ENCODE measurements at regions not wholly inside any gene's neighbourhood (a gene's known extent, or its start where the extent isn't known, plus 50 kb on each side); places are given as distances from the start of the nearest gene placed in this dataset.

DNA sequence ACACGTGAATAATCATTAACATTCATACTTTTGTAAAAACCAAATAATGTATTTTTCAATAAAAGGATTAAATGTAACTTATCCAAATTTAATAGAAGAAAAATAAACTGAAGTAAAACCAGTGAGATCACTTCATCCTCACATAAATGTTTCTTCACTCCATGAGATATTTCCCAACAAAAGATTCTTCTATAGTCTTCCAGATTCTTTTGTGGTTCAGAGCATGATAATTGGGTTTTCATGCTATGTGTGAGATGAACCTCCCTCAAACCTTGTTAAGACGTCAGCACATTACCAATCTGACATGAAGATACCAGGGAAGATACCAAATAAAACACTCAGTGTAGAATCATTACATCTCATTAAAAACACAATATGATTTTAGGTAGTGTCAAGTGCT lies 62.9 kb upstream of the OXGR1 start:
- Histone ChIP-seq H3K36me3 (no peaks in the 10 kb centered on the region), H3K27me3 (no peaks in the 10 kb centered on the region), H3K27ac (no peak overlapping the region), H3K4me1 (ENCODE audit: insufficient read depth) (no peaks in the 10 kb centered on the region), H3K9me3 (peaks cover 0 to 4% of the 10 kb centered on the region in 2 donors), H3K4me3 (no peak overlapping the region)
- DNase-seq = no peak
- TF ChIP-seq, protein P1, sequence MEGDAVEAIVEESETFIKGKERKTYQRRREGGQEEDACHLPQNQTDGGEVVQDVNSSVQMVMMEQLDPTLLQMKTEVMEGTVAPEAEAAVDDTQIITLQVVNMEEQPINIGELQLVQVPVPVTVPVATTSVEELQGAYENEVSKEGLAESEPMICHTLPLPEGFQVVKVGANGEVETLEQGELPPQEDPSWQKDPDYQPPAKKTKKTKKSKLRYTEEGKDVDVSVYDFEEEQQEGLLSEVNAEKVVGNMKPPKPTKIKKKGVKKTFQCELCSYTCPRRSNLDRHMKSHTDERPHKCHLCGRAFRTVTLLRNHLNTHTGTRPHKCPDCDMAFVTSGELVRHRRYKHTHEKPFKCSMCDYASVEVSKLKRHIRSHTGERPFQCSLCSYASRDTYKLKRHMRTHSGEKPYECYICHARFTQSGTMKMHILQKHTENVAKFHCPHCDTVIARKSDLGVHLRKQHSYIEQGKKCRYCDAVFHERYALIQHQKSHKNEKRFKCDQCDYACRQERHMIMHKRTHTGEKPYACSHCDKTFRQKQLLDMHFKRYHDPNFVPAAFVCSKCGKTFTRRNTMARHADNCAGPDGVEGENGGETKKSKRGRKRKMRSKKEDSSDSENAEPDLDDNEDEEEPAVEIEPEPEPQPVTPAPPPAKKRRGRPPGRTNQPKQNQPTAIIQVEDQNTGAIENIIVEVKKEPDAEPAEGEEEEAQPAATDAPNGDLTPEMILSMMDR (IDR thresholded peaks at IDR 0.05) = no peak
- no peak for TF ChIP-seq POLR2A (IDR thresholded peaks at IDR 0.05)
- TF ChIP-seq EP300 (IDR thresholded peaks at IDR 0.05) = no peak
- intact Hi-C loops (cut with DNase I) = no loop called here
- 68 to 81% (median 73%) methylated on average over 2 of the region's 2 CpGs for WGBS, 3 donors

DNA sequence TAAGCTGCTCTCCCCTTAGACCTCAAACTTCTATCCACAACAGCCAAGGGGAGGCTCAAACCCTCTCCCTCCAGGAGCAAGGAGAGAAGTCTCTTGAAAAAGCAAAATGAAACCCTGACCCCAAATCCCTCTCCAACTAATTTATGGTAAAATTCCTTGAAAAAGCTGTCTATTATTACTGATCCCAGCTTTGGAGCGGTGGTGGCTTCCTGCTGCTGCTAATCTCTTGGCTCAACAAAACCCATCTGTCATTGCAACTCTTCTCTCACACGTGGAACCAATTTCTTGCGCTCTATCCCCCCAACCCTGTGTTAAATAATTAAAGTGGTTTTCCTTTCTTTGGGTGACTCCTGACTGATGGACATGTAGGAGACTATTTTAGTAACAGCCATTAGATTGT lies 64.1 kb upstream of the OXGR1 start:
- no peak for TF ChIP-seq POLR2A (IDR thresholded peaks at IDR 0.05)
- no peak for DNase-seq
- no peaks in the 10 kb centered on the region for H3K27me3 ChIP-seq
- WGBS, 3 donors = 21 to 34% (median 27%) methylated on average over 3 of the region's 3 CpGs
- H3K36me3 ChIP-seq = no peaks in the 10 kb centered on the region
- H3K4me3 ChIP-seq = no peak overlapping the region
- no peak overlapping the region for H3K27ac ChIP-seq
- H3K9me3 ChIP-seq = peaks cover 0 to 4% of the 10 kb centered on the region in 2 donors
- intact Hi-C loops (cut with DNase I) = no loop called here
- no peaks in the 10 kb centered on the region for H3K4me1 ChIP-seq (ENCODE audit: insufficient read depth)

DNA sequence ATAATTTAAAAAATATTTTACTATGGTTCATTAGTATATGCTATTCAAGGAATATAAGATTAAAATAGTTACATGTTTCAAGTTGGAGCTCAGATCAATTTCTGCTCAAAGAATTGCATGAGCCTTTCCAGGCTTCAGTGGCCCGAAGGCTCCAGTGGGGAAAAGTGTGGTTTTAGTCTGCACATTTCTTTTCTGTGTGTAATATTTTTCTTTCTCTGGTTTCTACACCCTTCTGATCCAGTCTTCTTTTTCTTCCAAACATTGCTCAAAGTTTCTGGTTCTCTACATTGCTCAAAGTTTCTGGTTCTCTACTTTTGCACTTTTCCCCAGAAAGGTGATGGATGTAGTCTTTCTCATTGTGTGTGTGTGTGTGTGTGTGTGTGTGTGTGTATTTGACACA lies 64.7 kb upstream of the OXGR1 start:
- H3K9me3 ChIP-seq = peaks cover 0 to 4% of the 10 kb centered on the region in 2 donors
- intact Hi-C loops (cut with DNase I) = no loop called here
- WGBS, 3 donors = 65 to 83% (median 72%) methylated on average over 1 of the region's 1 CpG
- H3K27me3 ChIP-seq = no peaks in the 10 kb centered on the region
- no peak overlapping the region for H3K4me3 ChIP-seq
- H3K27ac ChIP-seq = no peak overlapping the region
- H3K36me3 ChIP-seq = no peaks in the 10 kb centered on the region
- no peaks in the 10 kb centered on the region for H3K4me1 ChIP-seq (ENCODE audit: insufficient read depth)
- no peak for DNase-seq
- TF ChIP-seq POLR2A (IDR thresholded peaks at IDR 0.05) (no peak), EP300 (IDR thresholded peaks at IDR 0.05) (no peak)
- TF ChIP-seq, protein P1 (IDR thresholded peaks at IDR 0.05) = no peak

DNA sequence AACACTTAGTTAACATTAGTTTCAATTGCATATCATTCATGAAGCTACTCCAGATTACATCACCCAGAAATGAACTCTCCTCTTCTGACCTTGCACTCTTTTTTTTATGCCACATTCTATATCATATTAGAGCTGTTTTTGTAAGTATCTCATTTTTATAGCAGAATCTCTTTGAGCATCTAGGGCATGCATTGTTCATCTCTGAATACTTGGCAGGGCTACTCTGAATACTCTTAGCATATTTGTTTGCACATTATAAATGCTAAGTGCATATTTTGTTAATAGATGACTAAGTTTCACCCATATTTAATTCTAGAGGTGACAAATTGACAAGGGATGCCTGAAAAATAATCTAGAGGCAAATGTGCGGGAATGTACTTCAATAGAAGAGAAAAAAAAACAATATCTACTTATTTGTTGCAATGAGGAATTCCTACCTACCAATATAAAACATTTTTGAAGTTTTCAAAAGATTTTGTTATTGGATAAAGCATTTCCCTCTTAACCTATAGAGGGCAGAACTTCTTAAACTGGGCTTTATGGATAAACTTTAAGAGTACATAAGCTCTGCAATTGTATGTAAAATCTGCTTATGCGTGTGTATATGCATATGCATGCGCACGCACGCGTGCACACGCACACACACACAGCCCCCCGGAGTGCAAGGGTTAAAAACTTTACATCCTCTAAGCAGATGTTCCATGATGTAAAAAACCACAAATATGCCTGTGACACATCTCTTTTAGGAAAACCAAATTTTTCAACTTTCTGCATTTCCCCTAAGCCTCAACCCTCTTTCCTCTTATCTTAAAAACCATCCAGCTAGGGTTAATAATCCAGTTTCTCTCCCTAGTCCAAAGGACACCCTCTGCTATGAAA lies 73.0 kb upstream of the OXGR1 start:
- Histone ChIP-seq H3K27ac (no peak overlapping the region), H3K9me3 (no peaks in the 10 kb centered on the region), H3K36me3 (no peaks in the 10 kb centered on the region), H3K4me3 (no peak overlapping the region), H3K27me3 (no peaks in the 10 kb centered on the region), H3K4me1 (ENCODE audit: insufficient read depth) (no peaks in the 10 kb centered on the region)
- TF ChIP-seq POLR2A (IDR thresholded peaks at IDR 0.05) (no peak), EP300 (IDR thresholded peaks at IDR 0.05) (no peak)
- TF ChIP-seq, protein P1 (IDR thresholded peaks at IDR 0.05) = no peak
- 90 to 94% (median 93%) methylated on average over 8 of the region's 8 CpGs for WGBS, 3 donors
- no peak for DNase-seq
- intact Hi-C loops (cut with DNase I) = no loop called here

DNA sequence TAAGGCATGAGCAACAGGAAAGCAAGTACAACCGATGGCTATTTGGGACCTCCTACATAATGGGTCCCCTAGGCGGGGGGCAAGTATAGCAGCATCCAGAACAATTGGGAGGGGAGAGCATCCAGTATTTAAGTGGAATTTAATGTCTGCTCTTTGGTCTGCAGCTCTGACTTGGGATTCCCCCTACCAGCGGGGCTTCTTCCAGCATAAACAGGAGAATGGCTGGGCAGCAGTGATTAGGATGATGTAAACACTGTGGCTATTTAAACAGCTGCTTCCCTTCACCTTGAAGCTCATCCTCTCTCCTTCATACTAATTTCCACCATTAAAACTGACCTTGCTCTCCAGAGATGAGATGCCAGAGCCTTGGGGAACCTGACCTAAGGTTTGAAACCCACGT lies 73.9 kb upstream of the OXGR1 start:
- Histone ChIP-seq H3K36me3 (no peaks in the 10 kb centered on the region), H3K27me3 (no peaks in the 10 kb centered on the region), H3K4me3 (no peak overlapping the region), H3K9me3 (no peaks in the 10 kb centered on the region), H3K27ac (no peak overlapping the region), H3K4me1 (ENCODE audit: insufficient read depth) (no peaks in the 10 kb centered on the region)
- TF ChIP-seq EP300 (IDR thresholded peaks at IDR 0.05) = no peak
- TF ChIP-seq, protein P1 (IDR thresholded peaks at IDR 0.05) = no peak
- no peak for TF ChIP-seq POLR2A (IDR thresholded peaks at IDR 0.05)
- 22 to 30% (median 24%) methylated on average over 4 of the region's 4 CpGs for WGBS, 3 donors
- intact Hi-C loops (cut with DNase I) = no loop called here
- no peak for DNase-seq

All from ovary (tissue), 7 donors.